ENCODE measurements at regions not wholly inside any gene's neighbourhood (a gene's known extent, or its start where the extent isn't known, plus 50 kb on each side); places are given as distances from the start of the nearest gene placed in this dataset.
A peak's percentile ranks its signal among the peaks of the same experiment; 100 is the strongest.
"Not testable (repeated sequence)": the region's sequence is repeated elsewhere in the genome, so short reads cannot be mapped to it uniquely, and the experiment has no call there.

DNA sequence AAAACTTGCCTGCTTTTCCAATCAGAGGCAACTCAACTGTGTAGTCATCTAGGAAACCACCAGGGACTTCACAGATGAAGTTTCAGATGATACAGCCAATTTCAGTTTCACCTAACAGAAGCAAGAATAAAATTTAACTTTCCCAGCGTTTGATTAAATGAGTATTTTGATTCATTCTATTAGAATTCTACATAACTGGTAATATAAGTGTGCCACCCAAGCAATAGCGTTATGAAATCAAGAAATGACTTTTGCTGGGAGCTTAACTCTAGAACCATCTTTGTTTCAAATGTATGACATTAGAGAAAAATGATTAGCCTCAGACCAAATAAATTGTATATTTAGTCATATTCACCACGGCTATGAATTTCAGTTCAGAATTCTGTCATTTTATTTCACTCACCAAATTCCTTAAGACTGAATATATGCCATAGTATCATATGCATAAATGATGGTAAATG, 239.3 kb downstream of the NRIP1 start:
- no peak for DNase-seq

DNA sequence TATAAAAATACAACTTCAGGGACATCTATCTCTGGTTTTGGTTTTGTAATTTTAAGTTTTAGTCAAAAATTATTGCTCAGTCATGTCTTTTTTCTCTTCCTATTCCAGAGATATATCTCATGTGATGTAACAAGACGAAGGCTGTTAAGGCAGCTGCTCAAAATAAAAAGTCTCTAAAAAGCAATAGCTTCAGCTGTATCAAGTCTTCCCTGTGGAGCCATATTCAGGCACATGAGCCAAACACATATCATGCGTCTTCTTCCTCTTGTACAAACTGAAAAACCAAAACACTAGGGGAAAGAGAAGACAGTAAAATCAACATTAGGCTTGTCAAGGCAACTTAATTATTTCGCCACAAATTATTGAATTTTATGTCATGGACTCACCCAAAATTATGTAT, 240.7 kb downstream of the NRIP1 start:
- DNase-seq, result no peak

- DNase-seq, result no peak
Observed at GRCh38 chr21:14817311-14817710, 247.5 kb downstream of the NRIP1 start.

DNA sequence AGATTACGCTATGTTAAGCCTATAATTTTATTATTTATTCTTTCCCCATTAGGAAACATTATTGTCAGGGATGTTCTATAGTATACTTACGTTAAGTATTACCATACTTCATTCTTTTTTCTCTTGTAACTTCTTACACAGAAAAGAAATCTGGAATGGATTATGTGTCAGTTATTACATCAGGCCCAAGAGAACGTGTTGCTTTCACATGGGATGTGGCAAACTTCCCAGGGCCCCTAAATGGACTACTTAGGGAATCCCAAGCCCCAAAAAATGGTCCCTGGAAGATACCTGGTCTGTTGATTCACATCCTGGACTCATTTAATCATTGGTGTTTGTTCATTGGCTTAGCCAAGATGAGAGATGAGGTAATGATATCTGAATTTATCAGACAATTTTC, 249.8 kb downstream of the NRIP1 start:
- DNase-seq, result peak; percentile 58

DNA sequence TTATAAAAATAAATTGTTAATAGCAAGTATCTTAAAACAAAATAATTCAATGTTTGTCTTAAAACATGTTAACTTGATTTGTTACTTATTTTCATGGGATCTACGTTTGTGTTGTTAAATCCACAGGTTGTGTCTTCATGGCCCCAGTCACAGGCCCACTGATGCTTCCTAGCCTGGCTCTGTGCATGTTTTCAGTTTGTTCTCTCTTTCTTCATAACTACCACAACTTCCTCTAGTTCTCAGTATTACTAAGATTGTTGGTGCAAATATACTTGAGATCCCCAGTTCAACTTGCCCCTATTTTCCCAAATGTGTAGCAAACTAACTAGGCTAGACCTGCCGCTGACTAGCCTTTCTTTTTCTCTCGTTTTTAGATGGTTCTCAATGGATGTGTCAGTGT, 250.5 kb downstream of the NRIP1 start:
- DNase-seq, result no peak

DNA sequence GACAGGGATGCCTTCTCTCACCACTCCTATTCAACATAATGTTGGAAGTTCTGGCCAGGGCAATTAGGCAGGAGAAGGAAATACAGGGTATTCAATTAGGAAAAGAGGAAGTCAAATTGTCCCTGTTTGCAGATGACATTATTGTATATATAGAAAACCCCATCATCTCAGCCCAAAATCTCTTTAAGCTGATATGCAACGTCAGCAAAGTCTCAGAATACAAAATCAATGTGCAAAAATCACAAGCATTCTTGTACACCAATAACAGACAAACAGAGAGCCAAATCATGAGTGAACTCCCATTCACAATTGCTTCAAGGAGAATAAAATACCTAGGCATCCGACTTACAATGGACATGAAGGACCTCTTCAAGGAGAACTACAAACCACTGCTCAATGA, 258.1 kb upstream of the SAMSN1 start:
- not testable (repeated sequence) for DNase-seq

DNA sequence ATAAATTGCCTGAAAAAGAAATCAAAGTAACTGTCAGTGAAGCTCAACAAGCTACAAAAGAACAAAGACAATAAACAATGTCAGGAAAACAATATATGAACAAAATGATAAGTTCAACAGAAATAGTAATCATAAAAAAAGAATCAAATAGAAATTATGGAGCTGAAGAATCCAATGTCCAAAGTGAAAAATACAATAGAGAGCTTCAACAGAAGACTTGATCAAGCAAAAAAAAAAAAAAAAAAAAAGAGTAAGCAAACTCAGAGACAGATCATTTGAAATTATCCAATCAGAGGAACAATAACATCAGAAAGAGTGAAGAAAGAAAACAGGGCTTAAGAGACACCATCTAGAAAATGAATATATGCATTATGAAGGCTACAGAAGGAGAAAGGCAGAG, 251.4 kb upstream of the SAMSN1 start:
- no peak for DNase-seq

DNA sequence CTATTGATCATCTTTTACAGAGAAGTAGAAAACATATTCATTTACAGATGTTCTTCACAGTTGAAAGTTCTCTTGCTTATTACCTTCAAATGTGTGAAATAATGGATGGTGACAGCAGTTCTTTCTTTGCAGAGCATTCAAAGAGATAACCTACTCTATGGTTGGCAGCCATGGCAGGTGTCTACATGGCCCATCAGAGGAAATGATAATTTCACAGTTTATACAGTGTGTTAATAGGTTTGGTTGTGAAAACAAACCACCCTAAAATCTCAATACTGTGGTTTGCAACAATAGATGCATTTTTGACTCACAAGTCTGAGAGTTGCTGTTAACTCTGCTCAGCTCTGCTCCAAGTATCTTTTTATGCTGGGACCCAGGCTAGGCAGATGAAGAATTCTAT, 241.2 kb upstream of the SAMSN1 start:
- DNase-seq, result no peak

GRCh38 chr21:14785679-14786078, 239.6 kb upstream of the SAMSN1 start:
- DNase-seq, result no peak

DNA sequence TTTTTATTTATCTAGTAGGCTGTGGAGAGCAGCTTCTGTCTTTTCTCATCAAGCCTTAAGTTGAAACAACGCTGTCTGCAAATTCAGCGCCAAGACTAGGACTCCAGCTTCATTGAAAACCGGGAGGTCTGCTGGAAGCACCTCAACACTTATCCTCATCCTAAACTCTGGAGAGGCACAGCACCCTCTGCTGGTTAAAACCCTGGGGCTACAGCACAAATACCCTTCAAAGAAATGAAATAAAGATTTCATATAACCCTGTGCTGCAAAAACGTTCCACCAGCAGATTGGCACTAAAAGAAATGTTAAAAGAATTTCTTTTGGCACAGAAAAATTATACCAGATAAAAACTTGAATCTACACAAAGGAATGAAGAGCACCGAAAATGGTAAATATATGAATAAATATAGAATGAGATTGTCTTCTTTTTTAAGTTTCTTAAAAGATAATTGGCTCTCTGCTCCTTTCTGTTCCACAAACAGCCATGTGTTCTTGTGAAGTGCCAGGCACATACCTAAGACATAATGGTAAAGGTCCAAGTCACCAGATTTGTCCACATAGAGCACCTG, 227.7 kb upstream of the SAMSN1 start:
- DNase-seq, result no peak

GRCh38 chr21:14771593-14771992, 225.5 kb upstream of the SAMSN1 start:
- no peak for DNase-seq

- DNase-seq, result peak; percentile 16
Observed at GRCh38 chr21:14768042-14768441, 221.9 kb upstream of the SAMSN1 start.

DNA sequence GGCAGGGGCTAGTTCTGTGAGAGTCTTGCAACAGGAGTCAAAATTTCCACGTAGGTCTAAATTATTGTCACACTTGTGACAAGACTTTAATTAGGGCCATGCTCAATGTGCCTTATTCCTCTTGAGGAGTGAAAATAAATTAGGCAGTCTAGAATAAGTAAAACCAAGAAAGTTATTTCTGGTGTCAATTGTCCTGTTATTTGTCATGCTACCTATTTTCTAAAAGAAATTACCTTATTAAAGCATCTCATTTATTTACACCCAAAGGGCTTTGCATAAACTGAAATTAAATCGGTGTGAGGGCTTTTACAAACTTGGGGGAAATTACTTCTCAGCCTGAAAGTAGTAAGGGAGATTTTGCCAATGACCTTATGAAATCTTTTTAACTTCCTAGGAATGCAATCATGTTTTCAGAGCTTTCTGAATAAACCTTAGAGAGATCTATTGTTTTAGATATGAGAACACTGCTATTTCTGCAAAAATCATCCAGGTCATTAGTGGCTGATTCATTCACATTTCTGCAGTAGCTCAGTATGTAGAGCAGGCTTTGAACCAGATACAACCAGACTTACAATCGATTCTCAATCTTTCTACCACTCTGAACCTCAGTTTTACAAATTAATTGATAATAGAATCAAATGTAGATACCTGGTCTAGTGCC, 221.2 kb upstream of the SAMSN1 start:
- DNase-seq, result no peak

GRCh38 chr21:14766241-14766640, 220.1 kb upstream of the SAMSN1 start:
- no peak for DNase-seq

DNA sequence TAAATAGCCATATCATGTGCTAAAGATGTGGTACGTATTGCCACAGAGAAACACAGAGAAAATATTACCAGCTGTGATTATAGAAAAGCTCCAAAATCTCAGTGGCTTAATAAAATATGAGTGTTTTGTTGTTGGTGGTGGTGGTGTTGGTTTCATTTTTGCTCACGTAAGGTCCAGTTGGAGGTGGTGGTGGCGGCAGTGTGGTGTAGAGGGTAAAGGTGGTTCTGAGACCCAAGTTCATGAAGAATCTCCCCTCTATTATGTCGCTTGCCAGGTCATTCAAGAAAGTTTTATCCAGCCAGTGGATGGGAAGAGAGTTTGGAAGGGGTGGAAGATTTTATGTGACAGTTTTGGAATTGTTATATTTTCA, 217.6 kb upstream of the SAMSN1 start:
- no peak for DNase-seq

DNA sequence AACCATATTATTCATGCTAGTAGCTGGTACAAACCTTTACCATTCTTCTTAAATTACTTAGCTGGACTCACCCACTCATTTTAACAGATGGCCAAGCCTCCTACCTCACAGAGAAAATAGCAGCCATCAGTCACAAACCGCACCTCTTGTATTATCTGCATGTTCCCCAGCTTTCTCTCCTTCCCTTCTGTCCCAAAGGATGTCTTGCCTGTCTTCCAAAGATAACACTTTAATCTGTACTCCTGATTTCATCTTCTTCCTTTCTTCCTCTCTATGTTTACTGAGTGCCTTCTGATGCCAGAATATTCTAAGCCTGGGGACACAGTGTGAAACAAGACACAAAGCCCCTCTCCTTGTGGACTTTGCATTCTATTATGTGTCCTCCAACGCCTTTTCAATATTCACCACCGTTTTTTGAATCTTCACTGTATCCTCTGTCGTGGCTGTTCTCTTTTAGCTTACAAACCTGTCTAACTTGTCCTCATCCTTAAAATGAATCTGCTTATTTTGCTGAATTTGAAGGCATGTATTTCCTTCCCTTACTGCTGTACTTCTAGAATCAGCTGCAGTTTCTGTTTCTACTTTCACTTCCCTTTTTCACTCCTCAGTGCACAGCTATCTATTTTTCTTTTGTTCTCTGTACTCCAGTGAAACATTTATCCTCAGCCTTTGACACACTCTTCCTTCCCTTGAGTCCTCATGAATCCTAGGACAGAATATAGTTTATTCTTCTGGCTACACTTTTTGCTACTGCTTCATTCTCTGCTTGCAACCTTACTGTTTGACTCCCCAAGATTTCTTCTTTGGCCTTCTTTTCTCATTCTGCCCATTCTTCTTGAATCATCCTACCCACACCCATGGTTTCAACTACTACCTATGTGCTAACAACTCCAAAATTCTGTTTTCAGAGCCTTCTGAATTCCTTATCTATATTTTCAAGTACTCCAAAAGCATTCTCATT, 216.9 kb upstream of the SAMSN1 start:
- DNase-seq, result no peak

- DNase-seq, result no peak
Observed at GRCh38 chr21:14762327-14762726, 216.2 kb upstream of the SAMSN1 start.

GRCh38 chr21:14759285-14759684, 213.2 kb upstream of the SAMSN1 start:
- no peak for DNase-seq

DNA sequence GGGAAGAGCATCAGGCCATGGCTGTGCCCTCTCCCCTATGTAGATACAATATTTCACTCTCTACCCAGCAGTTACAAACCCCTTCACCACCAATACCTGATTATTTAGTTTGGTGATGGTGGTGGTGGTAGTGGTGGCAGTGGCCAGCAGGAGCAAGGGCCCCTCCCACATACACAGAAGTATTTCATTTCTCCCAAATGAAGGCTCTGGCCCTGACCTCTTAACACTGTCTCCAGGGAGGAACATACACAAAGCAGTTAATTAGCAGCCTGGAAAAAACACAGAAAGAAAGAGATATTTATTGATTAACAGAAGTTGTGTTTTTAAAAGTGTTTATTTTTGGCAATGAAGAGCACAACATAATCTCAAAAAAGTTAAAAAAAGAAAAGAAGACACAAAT, 212.7 kb upstream of the SAMSN1 start:
- no peak for DNase-seq

- no peak for DNase-seq
Observed at GRCh38 chr21:14757533-14758327, 211.6 kb upstream of the SAMSN1 start.

GRCh38 chr21:14755086-14755485, 209.0 kb upstream of the SAMSN1 start:
- DNase-seq, result no peak

GRCh38 chr21:14754682-14755081, 208.6 kb upstream of the SAMSN1 start:
- no peak for DNase-seq

DNA sequence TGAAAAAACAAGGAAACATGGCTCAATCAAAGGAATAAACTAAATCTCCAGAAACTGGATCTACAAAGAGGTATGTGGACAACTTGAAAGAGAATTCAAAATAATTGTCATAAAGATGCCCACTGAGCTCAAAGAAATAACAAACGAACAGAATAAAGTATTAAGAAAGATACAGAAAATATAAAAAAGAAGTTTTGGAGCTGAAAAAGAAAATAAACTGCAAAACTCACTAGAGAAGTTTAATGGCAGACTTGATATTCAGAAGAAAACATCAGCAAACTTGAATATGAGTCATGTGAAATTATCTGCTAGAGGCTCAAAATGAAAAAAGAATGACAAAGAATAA, 208.1 kb upstream of the SAMSN1 start:
- no peak for DNase-seq
